HG03108 (cell line): ENCODE measurements at regions not wholly inside any gene's neighbourhood (a gene's known extent, or its start where the extent isn't known, plus 50 kb on each side); places are given as distances from the start of the nearest gene placed in this dataset.
"Not testable (repeated sequence)": the region's sequence is repeated elsewhere in the genome, so short reads cannot be mapped to it uniquely, and the experiment has no call there.

Source experiments
- ATAC-seq: cut with Tn5 transposase; IDR thresholded peaks from one replicate; pipeline ENCODE4 v1.9.1; 2021; ENCODE audit warnings: moderate library complexity; ENCODE audit not compliant: unreplicated experiment

GRCh38 chr2:88857274-88857741 lies 165.8 kb downstream of the RPIA start:
- no peak for ATAC-seq

DNA sequence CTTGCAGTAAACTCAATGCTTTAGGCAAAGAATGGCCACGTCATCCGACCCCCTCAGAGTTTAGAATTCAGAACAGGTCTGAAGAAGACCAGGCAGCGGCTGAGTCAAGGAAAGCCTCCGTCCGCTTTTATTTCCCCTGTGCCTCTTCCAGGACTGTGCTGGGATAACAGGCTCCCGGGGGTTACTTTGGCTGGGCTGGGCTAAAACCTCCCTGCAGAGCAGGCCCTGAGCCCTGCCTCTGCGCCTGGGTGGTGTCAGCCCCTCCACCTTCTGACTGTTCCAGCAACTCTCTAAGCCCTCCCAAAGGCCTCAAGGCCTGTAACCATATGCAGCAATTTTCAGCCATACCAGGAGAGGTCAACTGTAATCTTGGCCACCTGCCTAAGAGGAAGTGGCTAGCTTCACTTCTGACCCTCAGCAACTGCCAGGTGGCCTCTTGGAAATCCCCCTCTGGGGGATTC lies 166.5 kb downstream of the RPIA start:
- peak; percentile 32 for ATAC-seq

- no peak for ATAC-seq
Measured at GRCh38 chr2:88859461-88859860, 168.0 kb downstream of the RPIA start.

DNA sequence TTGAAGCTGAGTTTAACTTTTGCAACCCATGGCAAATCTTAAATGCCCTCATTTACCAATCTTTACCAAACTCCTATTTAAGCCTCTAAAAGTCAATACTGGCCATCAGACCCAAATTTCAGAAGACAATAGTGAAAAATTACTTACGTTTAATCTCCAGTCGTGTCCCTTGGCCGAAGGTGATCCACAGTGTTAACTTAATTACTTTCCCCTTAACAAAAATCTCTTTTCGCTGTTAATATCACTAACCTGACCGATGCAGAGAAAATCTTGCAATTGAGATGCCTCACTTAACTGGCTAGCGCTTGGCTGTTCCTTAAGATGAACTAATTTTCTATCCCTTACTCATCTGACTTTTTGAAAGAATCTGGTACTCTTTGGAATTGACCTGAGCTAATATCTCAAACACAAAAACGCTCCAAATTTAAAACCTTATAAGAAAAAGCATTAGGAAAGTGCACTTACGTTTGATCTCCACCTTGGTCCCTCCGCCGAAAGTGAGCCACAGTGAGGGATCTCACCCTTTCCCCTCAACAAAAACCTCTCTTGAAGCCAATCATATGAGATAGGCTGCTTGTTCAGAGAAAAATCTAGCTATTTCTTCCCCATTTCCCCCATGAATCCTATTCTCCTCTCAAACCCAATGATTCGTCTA lies 169.1 kb downstream of the RPIA start:
- ATAC-seq: no peak

DNA sequence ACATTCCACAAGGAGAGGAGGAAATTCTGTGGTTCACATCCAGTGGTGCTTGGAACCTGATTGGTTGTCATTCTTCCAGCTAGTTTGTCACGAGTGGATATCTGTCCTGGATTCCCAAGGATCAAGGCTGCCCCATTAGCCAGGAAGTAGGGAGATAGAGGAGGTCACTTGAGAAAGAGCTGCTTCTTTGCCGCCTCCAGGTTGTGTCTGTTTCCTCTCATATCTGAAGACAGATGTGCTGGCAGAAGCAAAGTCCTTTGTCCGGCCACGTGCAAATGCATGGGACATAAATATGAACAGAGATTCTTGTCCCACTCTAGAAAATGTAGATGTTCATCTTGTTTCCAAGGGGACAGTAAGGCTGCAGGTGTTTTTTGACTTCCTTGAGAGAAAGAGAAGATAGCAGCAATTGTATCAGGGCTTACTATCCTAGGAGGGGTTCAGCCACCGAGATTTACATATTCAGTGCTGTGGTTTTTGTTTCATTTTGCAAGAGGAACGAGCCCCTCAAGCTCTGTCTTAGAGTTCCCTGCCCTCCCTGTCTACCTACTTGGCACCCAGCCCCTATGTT lies 174.4 kb downstream of the RPIA start:
- peak; percentile 55 for ATAC-seq

DNA sequence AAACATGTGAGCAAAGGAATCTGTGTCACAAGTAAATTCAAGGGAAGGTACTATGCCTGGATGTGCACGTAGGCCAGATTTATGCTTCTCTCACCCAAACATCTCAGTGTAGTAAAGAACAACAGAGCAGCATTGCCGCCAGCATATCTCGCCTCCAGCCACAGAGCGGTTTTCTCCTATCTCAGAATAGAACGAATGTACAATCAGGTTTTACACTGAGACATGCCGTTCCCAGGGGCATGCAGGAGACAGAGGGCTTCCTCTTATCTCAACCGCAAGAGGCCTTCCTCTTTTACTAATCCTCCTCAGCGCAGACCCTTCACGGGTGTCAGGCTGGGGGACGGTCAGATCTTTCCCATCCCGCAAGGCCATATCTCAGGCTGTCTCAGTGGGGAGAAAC lies 175.3 kb downstream of the RPIA start:
- no peak for ATAC-seq

GRCh38 chr2:88868861-88869260 lies 177.4 kb downstream of the RPIA start:
- no peak for ATAC-seq

DNA sequence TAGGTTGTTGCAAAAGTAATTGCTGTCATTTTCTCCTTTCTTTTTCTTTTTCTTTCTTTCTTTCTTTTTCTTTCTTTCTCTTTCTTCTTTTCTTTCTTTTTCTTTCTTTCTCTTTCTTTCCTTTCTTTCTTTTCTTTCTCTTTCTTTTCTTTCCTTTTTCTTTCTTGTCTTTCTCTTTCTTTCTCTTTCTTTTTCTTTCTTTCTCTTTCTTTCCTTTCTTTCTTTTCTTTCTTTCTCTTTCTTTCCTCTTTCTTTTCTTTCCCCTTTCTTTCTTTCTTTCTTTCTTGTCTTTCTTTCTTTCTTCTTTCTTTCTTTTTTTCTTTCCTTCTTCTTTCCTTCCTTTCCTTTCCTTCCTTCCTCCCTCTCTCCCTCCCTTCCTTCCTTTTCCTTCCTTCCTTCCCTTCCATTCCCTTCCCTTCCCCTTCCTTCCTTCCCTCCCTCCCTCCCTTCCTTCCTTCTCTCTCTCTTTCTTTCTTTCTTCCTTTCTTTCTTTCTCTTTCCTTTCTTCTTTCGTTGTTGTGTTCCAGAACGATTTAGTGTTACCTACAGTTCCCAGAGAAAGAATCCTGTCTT lies 178.9 kb downstream of the RPIA start:
- ATAC-seq: no peak

- no peak for ATAC-seq
Measured at GRCh38 chr2:88871336-88871735, 179.9 kb downstream of the RPIA start.

DNA sequence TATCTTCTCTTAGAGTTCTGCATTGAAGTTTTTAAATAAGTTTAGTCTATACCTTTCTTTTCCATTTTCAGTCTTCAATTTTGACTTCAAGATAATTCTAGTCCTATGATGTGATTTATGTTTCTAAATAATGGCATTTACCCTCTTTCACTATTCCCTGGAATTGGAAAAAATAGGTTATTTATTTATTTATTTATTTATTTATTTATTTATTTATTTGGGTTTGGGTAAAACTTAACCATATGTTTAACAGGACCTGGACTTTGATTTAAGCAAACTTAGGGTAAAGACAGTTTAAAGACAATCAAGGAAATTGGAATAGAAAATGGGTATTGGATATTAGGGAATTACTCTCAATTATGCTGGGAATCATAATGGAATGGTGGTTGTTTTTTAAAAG lies 182.1 kb downstream of the RPIA start:
- no peak for ATAC-seq

DNA sequence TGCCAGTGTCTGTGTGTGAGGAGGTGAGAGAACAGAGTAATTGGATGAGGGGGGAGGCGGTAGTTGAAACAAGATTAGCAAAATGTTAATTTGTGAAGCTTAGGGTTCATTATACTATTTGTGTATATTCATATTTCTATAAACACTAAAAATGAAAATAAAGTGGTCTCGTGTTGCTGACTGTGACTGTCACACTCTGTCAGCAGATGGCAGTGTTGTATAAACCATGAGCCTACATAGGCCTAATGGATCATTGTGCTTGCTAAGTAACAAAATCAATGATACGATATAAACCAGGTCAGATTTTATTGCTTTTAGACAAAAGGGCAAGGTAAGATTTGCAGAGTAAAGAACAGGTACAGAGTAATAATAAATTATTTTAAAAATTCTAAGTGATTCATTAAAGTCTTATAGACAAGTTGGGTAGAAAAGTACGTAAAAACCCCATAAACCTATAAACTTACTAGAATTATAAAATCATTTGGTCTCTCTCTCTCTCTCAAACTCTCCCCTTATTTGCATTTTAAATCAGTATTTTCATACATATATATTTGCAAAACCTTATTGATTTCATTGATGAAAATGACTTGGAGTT lies 182.7 kb downstream of the RPIA start:
- no peak for ATAC-seq

DNA sequence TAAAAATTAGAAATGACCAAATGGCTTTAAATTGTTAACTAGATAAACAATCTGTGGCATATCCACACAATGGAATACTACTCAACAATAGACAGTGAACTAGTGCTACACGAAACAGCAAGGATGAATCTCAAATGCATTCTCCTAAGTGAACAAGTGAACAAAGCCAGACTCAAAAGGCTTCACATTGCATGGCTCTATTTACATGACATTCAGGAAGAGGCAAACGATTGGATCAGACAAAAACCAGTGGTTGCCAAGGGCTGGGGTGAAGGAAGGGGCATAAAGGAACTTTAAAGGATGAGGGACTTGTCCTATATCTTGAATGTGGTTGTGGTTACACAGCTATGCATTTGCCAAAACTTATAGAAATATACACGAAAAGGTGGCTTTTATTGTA lies 184.3 kb downstream of the RPIA start:
- ATAC-seq: no peak

- ATAC-seq: no peak
Measured at GRCh38 chr2:88880441-88880953, 189.0 kb downstream of the RPIA start.

DNA sequence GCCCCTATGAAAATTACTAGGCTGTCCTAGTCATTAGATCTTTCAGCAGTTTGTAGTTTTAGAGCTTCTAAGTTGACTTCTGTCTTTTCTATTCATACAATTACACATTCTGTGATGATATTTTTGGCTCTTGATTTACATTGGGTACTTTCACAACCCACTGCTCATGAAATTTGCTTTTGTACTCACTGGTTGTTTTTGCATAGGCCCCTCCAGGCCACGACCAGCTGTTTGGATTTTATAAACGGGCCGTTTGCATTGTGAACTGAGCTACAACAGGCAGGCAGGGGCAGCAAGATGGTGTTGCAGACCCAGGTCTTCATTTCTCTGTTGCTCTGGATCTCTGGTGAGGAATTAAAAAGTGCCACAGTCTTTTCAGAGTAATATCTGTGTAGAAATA lies 193.8 kb downstream of the RPIA start:
- no peak for ATAC-seq

DNA sequence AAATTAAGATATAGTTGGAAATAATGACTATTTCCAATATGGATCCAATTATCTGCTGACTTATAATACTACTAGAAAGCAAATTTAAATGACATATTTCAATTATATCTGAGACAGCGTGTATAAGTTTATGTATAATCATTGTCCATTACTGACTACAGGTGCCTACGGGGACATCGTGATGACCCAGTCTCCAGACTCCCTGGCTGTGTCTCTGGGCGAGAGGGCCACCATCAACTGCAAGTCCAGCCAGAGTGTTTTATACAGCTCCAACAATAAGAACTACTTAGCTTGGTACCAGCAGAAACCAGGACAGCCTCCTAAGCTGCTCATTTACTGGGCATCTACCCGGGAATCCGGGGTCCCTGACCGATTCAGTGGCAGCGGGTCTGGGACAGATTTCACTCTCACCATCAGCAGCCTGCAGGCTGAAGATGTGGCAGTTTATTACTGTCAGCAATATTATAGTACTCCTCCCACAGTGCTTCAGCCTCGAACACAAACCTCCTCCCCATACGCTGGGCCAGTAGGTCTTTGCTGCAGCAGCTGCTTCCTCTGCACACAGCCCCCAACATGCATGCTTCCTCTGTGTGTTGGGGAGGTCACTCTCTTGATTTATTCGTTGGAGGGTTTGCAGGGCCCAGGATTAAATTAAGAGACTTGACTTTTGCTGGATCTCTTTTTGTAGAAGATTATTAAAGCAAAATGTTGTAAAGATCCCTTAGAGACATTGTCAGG lies 194.4 kb downstream of the RPIA start:
- ATAC-seq: no peak

- ATAC-seq: not testable (repeated sequence)
Measured at GRCh38 chr2:88887466-88887865, 196.0 kb downstream of the RPIA start.

GRCh38 chr2:88892207-88892606 lies 200.7 kb downstream of the RPIA start:
- no peak for ATAC-seq

DNA sequence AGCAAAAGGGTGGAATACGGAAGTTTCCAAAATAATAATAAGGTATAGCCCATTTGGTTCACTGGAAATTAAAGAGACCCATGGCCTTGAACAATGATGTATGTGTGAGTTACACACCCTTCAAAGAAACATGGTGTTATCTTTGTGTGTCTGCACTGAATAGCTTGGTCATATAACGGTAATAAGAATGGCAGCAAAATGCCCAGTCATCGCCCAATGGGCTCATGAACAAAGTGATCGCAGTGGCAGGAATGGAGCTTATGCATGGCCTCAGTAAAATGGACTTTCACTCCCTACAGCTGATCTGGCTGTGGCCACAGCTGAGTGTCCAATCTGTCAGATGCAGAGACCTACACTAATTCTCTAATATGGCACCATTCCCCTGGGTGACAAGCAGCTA lies 201.3 kb downstream of the RPIA start:
- ATAC-seq: no peak

GRCh38 chr2:88896971-88897370 lies 205.5 kb downstream of the RPIA start:
- ATAC-seq: no peak

DNA sequence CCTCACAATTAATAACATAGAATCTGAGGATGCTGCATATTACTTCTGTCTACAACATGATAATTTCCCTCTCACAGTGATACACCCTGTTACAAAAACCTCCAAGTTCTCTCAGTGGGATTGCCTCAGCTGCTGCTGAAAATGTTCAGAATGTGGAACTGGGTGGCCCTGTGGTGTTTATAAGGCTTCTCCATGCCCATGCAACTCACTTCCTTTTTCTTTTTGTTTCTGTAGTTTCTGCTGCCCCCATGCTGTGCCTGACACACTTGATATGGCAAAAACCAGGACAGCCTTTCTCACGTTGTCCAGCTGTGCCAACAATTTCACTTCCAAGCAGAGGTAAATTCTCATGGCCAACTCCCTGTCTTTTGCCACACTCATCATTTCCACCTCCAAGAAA lies 206.2 kb downstream of the RPIA start:
- ATAC-seq: no peak

- ATAC-seq: no peak
Measured at GRCh38 chr2:88903749-88904353, 212.4 kb downstream of the RPIA start.
